ENCODE measurements at regions not wholly inside any gene's neighbourhood (a gene's known extent, or its start where the extent isn't known, plus 50 kb on each side); places are given as distances from the start of the nearest gene placed in this dataset.

DNA sequence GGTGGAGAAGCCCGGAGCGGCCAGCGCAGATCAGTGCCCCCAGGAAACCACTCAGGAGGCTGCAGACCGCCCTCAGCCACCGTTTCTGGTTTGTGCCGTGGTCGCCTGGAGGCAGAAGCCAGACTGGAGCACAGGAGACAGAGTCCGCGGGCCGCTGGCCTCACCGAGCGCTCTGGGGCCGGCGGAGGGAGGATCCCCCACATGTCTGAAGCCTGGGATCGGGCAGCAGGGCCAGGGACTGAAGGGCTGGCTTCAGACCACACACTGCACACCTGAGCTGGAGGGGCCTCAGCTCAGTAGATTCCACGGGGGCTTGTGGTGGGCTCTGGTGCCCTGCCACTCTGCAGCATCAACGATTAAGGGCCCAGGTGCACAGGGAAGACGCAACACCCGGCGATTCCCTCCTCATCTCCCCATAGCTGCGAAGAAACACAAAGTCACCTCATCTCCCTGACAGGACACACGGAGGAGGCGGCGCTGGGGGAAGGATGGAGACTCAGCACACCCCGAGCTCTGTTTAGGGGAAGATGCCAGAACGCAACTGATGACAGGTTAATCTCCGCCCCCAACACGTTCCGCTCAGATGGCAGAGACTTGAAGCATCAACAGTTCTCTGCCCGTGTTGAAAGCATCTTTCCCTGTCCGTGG is 408.1 kb downstream of the GALR1 start:
- Histone ChIP-seq H3K27me3 (ENCODE audit: control insufficient read depth in 1 of 2, insufficient read depth in 2 of 2, low read length in 2 of 2) (peaks cover 0 to 2% of the 10 kb centered on the region in 2 donors), H3K36me3 (ENCODE audit: control insufficient read depth in 2 of 2, insufficient read depth in 2 of 2, low read length in 2 of 2) (no peaks in the 10 kb centered on the region), H3K27ac (ENCODE audit: low read length) (no peak overlapping the region), H3K9ac (ENCODE audit: low read length in 2 of 2) (no peak overlapping the region), H3K4me1 (ENCODE audit: control insufficient read depth, insufficient read depth, low read length) (no peaks in the 10 kb centered on the region), H3K4me3 (ENCODE audit: low read length in 2 of 2) (no peak overlapping the region), H3K9me3 (ENCODE audit: control insufficient read depth in 2 of 2, low read length in 2 of 2) (no peaks in the 10 kb centered on the region)

DNA sequence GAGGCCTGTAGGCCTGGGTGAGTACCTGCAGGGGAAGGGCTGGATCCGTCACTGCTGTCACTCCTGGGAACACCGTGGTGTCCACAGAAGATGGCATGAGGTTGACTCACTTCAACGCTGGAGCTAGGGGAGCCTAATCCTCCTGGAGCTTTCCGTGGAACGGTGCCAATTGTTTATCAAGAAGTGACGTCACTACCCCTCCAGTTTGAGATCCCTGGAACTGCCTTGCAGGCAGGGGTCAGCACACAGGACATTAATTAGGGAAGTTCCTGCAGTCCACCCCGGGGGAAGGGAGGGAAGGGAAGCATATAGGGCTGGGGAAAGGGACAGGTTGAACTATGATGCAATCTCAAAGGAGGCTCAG is 408.6 kb downstream of the GALR1 start:
- H3K4me3 ChIP-seq (ENCODE audit: low read length in 2 of 2), result no peak overlapping the region
- no peaks in the 10 kb centered on the region for H3K36me3 ChIP-seq (ENCODE audit: control insufficient read depth in 2 of 2, insufficient read depth in 2 of 2, low read length in 2 of 2)
- no peaks in the 10 kb centered on the region for H3K9me3 ChIP-seq (ENCODE audit: control insufficient read depth in 2 of 2, low read length in 2 of 2)
- H3K4me1 ChIP-seq (ENCODE audit: control insufficient read depth, insufficient read depth, low read length), result no peaks in the 10 kb centered on the region
- no peak overlapping the region for H3K27ac ChIP-seq (ENCODE audit: low read length)
- H3K9ac ChIP-seq (ENCODE audit: low read length in 2 of 2), result no peak overlapping the region
- peaks cover 0 to 2% of the 10 kb centered on the region in 2 donors for H3K27me3 ChIP-seq (ENCODE audit: control insufficient read depth in 1 of 2, insufficient read depth in 2 of 2, low read length in 2 of 2)

DNA sequence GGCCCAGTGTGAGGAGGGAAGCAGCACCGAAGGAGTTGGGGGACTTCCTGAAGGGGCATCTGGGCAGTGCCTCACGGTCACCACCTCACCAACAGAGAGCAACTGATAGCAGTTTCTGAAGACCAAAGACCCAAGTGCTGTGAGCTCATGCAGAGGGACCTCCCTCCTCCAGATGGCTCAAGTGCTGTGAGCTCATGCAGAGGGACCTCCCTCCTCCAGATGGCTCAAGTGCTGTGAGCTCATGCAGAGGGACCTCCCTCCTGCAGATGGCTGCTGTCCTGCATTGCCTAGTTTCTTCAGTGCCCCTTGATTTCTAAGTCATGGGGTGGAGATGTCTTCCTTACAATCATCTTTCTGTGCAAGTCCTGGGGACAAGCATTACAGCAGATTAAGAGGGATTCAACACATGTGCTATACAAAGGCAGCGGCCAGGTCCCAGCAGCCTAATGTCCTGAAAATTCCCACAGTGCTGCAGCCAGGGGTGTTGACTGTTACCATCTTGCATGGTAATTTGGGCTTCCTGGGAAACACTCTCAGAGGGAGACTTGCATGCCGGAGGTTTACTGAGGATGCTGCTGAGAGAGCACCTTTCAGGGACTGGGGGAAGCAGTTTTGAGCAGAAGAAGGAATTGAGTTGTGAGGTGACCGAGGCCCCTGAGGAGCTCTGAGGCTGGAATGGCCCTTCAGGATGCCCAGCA is 409.3 kb downstream of the GALR1 start:
- Histone ChIP-seq H3K27ac (ENCODE audit: low read length) (no peak overlapping the region), H3K9ac (ENCODE audit: low read length in 2 of 2) (no peak overlapping the region), H3K4me3 (ENCODE audit: low read length in 2 of 2) (no peak overlapping the region), H3K27me3 (ENCODE audit: control insufficient read depth in 1 of 2, insufficient read depth in 2 of 2, low read length in 2 of 2) (peaks cover 0 to 2% of the 10 kb centered on the region in 2 donors), H3K4me1 (ENCODE audit: control insufficient read depth, insufficient read depth, low read length) (no peaks in the 10 kb centered on the region), H3K36me3 (ENCODE audit: control insufficient read depth in 2 of 2, insufficient read depth in 2 of 2, low read length in 2 of 2) (no peaks in the 10 kb centered on the region), H3K9me3 (ENCODE audit: control insufficient read depth in 2 of 2, low read length in 2 of 2) (no peaks in the 10 kb centered on the region)

DNA sequence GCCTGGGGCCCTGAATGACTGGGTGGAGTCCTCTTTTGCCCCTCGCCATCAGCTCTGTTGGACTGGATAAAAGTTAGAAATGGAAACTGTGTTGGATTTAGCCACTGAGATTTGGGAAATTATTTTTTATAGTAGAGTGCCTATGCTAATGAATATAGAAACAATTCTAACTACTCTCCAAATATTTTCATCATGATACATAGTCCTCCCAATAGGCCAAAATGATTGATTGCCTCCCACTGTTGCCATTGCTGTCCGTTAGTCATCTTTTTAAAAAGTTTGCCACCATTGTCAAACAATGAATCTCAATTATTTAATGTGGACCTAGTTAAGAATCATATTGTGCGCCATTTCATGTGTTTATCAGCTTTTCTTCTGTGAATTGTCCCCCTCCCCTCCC is 417.0 kb downstream of the GALR1 start:
- Histone ChIP-seq H3K36me3 (ENCODE audit: control insufficient read depth in 2 of 2, insufficient read depth in 2 of 2, low read length in 2 of 2) (no peaks in the 10 kb centered on the region), H3K27me3 (ENCODE audit: control insufficient read depth in 1 of 2, insufficient read depth in 2 of 2, low read length in 2 of 2) (peaks cover 0 to 4% of the 10 kb centered on the region in 2 donors), H3K27ac (ENCODE audit: low read length) (no peak overlapping the region), H3K4me1 (ENCODE audit: control insufficient read depth, insufficient read depth, low read length) (no peaks in the 10 kb centered on the region), H3K4me3 (ENCODE audit: low read length in 2 of 2) (no peak overlapping the region), H3K9me3 (ENCODE audit: control insufficient read depth in 2 of 2, low read length in 2 of 2) (no peaks in the 10 kb centered on the region), H3K9ac (ENCODE audit: low read length in 2 of 2) (no peak overlapping the region)

DNA sequence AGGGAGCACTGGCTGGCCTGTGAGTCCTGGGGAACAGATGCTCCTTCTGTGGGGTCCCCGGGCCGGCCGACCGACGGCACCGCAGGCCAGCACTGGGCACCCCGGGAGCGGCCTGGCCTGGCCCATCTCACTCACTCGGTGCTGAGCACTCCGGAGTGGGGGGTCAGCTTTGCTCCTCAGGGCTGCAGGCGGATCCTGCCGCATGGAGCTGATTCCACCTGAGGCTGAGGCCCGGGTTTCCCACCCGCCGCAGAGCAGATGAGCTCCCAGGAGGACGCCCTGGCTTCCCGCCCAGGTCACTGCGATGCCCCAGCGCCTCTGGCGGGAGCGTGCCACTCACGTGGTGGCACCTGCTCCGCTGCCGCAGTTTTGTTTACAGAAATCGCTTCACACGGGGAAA is 418.6 kb downstream of the GALR1 start:
- no peak overlapping the region for H3K4me3 ChIP-seq (ENCODE audit: low read length in 2 of 2)
- H3K27ac ChIP-seq (ENCODE audit: low read length), result no peak overlapping the region
- no peak overlapping the region for H3K9ac ChIP-seq (ENCODE audit: low read length in 2 of 2)
- peaks cover 0 to 4% of the 10 kb centered on the region in 2 donors for H3K27me3 ChIP-seq (ENCODE audit: control insufficient read depth in 1 of 2, insufficient read depth in 2 of 2, low read length in 2 of 2)
- no peaks in the 10 kb centered on the region for H3K9me3 ChIP-seq (ENCODE audit: control insufficient read depth in 2 of 2, low read length in 2 of 2)
- H3K4me1 ChIP-seq (ENCODE audit: control insufficient read depth, insufficient read depth, low read length), result no peaks in the 10 kb centered on the region
- no peaks in the 10 kb centered on the region for H3K36me3 ChIP-seq (ENCODE audit: control insufficient read depth in 2 of 2, insufficient read depth in 2 of 2, low read length in 2 of 2)

DNA sequence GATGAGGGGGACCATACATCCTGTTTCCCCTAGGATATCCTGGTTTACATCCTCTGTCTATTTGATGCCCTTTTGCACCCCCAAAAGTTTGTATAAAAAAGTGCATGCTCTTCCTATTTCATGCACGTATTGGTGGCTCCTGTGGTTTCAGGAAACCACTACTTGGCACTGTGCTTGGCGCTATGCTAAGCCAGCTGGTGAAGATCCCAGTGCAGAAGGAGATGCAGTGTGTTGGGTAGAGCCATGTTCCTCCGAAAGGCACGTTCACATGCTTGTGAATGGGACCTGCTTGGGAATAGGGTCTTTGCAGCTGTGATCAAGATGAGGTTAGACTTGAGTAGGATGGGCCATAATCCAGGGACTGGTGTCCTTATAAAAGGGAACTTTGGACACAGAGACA is 419.7 kb downstream of the GALR1 start:
- no peak overlapping the region for H3K4me3 ChIP-seq (ENCODE audit: low read length in 2 of 2)
- H3K9ac ChIP-seq (ENCODE audit: low read length in 2 of 2), result no peak overlapping the region
- H3K27ac ChIP-seq (ENCODE audit: low read length), result no peak overlapping the region
- H3K9me3 ChIP-seq (ENCODE audit: control insufficient read depth in 2 of 2, low read length in 2 of 2), result no peaks in the 10 kb centered on the region
- no peaks in the 10 kb centered on the region for H3K4me1 ChIP-seq (ENCODE audit: control insufficient read depth, insufficient read depth, low read length)
- peaks cover 1 to 7% of the 10 kb centered on the region in 2 donors for H3K27me3 ChIP-seq (ENCODE audit: control insufficient read depth in 1 of 2, insufficient read depth in 2 of 2, low read length in 2 of 2)
- H3K36me3 ChIP-seq (ENCODE audit: control insufficient read depth in 2 of 2, insufficient read depth in 2 of 2, low read length in 2 of 2), result no peaks in the 10 kb centered on the region

DNA sequence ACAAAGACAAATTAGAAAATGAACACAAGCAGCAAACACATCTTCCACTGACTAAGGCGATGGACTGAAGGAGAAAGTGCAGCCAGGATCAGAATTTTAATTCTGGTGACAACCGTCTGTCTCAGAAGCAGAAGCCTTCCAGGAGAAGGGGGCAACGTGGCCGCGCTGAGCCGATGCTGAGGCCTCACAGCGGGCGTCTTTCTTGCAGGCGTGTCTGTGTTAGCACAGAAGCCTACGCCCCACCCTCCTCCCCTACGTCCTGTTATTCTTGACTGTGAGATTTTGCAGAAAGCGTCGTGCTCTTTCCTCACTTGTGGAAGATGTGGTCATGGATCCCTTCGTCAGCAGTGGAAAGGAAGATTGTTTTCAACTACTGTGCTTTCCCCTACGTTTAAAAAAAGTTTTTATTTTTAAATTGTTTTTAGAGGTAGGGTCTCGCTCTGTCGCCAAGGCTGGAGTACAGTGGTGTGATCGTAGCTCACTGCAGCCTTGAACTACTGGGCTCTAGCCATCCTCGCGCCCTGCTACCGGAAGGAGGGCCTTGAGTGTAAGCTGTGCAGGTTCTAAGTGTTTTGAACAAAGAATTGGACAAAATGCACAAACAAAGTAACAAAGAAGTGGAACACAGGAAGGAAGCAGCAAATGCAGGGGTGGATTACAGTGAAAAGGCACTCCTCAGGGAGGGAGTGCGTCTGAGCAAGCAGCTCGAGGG is 422.0 kb downstream of the GALR1 start:
- Histone ChIP-seq H3K9ac (ENCODE audit: low read length in 2 of 2) (no peak overlapping the region), H3K4me1 (ENCODE audit: control insufficient read depth, insufficient read depth, low read length) (no peaks in the 10 kb centered on the region), H3K36me3 (ENCODE audit: control insufficient read depth in 2 of 2, insufficient read depth in 2 of 2, low read length in 2 of 2) (no peaks in the 10 kb centered on the region), H3K9me3 (ENCODE audit: control insufficient read depth in 2 of 2, low read length in 2 of 2) (no peaks in the 10 kb centered on the region), H3K27ac (ENCODE audit: low read length) (no peak overlapping the region), H3K4me3 (ENCODE audit: low read length in 2 of 2) (no peak overlapping the region), H3K27me3 (ENCODE audit: control insufficient read depth in 1 of 2, insufficient read depth in 2 of 2, low read length in 2 of 2) (peaks cover 3 to 9% of the 10 kb centered on the region in 2 donors)

DNA sequence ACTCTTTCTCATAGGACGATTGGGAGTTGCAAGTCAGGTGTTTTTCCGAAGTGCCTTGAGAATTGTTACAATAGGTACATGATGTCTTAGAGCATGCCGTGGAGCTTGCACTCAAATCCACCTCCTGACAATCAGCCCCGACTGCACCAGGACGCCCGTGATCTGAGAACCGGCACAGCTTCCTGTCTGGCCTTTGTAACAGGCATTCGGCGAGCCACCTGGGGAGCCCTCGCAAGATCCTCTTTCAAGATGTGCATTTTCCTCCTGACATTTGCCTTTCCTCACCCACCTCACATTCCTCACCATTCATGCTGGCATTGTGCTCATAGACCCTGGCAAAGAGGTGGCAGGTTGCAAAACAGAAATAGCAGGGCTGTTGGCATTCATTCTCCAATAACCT is 427.3 kb downstream of the GALR1 start:
- no peaks in the 10 kb centered on the region for H3K9me3 ChIP-seq (ENCODE audit: control insufficient read depth in 2 of 2, low read length in 2 of 2)
- H3K27me3 ChIP-seq (ENCODE audit: control insufficient read depth in 1 of 2, insufficient read depth in 2 of 2, low read length in 2 of 2), result peaks cover 3 to 7% of the 10 kb centered on the region in 2 donors
- H3K9ac ChIP-seq (ENCODE audit: low read length in 2 of 2), result no peak overlapping the region
- H3K4me3 ChIP-seq (ENCODE audit: low read length in 2 of 2), result no peak overlapping the region
- H3K27ac ChIP-seq (ENCODE audit: low read length), result no peak overlapping the region
- H3K36me3 ChIP-seq (ENCODE audit: control insufficient read depth in 2 of 2, insufficient read depth in 2 of 2, low read length in 2 of 2), result no peaks in the 10 kb centered on the region
- H3K4me1 ChIP-seq (ENCODE audit: control insufficient read depth, insufficient read depth, low read length), result no peaks in the 10 kb centered on the region

DNA sequence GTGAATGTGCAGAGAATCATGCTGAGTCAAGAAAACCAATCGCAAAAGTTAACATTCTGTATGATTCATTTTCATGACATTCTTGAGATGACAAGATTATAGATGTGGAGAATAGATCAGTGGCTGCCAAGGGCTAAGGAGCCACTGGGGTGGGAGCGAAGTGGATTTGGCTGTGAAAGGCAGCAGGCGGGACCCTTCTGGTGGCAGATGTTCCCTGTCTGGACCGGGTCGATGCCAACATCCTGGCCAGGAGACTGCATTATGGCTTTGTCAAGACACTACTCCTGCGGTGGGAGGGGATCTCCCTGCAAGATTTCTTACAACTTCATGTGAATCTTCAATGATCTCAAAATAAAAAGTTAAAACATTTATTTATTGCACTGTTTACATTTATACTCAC is 427.9 kb downstream of the GALR1 start:
- no peaks in the 10 kb centered on the region for H3K36me3 ChIP-seq (ENCODE audit: control insufficient read depth in 2 of 2, insufficient read depth in 2 of 2, low read length in 2 of 2)
- H3K9me3 ChIP-seq (ENCODE audit: control insufficient read depth in 2 of 2, low read length in 2 of 2), result no peaks in the 10 kb centered on the region
- H3K4me1 ChIP-seq (ENCODE audit: control insufficient read depth, insufficient read depth, low read length), result no peaks in the 10 kb centered on the region
- H3K27me3 ChIP-seq (ENCODE audit: control insufficient read depth in 1 of 2, insufficient read depth in 2 of 2, low read length in 2 of 2), result peaks cover 3 to 7% of the 10 kb centered on the region in 2 donors
- H3K9ac ChIP-seq (ENCODE audit: low read length in 2 of 2), result no peak overlapping the region
- no peak overlapping the region for H3K4me3 ChIP-seq (ENCODE audit: low read length in 2 of 2)
- no peak overlapping the region for H3K27ac ChIP-seq (ENCODE audit: low read length)

DNA sequence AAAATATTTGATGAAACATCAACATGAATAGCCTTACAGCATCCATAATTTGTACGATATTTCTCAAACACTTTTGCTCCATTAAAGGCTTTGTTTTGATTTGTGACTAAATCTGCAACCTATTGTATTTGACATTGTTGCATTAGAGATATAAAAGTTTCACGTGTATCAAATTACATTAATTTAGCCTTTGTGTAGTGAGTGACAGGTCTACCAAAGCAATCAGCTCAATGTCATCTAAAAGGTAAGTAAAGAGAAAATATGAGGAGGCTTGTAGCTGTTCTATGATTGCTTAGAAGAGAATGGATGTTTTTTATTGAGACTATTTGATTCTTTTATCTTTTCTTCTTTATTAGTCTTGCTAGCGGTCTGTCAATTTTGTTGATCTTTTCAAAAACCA is 430.2 kb downstream of the GALR1 start:
- peaks cover 0 to 2% of the 10 kb centered on the region in 2 donors for H3K27me3 ChIP-seq (ENCODE audit: control insufficient read depth in 1 of 2, insufficient read depth in 2 of 2, low read length in 2 of 2)
- H3K4me1 ChIP-seq (ENCODE audit: control insufficient read depth, insufficient read depth, low read length), result no peaks in the 10 kb centered on the region
- no peak overlapping the region for H3K4me3 ChIP-seq (ENCODE audit: low read length in 2 of 2)
- no peaks in the 10 kb centered on the region for H3K36me3 ChIP-seq (ENCODE audit: control insufficient read depth in 2 of 2, insufficient read depth in 2 of 2, low read length in 2 of 2)
- H3K9me3 ChIP-seq (ENCODE audit: control insufficient read depth in 2 of 2, low read length in 2 of 2), result no peaks in the 10 kb centered on the region
- H3K27ac ChIP-seq (ENCODE audit: low read length), result no peak overlapping the region
- H3K9ac ChIP-seq (ENCODE audit: low read length in 2 of 2), result no peak overlapping the region

DNA sequence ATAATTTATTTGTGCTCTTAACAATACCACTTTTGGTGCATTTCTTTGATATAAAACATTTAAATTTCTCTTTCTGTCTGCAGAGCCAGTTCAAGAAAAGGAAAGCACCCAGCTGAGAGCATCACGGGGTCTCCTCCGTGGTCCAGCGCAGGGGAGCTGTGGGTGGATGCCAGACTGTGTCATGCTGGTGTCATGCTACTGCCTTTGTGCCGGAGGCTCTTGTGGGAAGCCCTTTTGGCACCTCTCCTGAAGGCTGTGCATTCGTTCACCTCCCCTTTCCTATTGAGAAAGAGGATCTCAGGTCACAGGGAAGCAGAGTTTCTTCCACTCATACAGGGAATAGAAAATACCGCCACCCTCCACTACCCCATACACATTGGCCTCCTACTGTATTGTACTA is 450.4 kb downstream of the GALR1 start:
- no peak overlapping the region for H3K4me3 ChIP-seq (ENCODE audit: low read length in 2 of 2)
- no peaks in the 10 kb centered on the region for H3K27me3 ChIP-seq (ENCODE audit: control insufficient read depth in 1 of 2, insufficient read depth in 2 of 2, low read length in 2 of 2)
- H3K9ac ChIP-seq (ENCODE audit: low read length in 2 of 2), result no peak overlapping the region
- no peaks in the 10 kb centered on the region for H3K36me3 ChIP-seq (ENCODE audit: control insufficient read depth in 2 of 2, insufficient read depth in 2 of 2, low read length in 2 of 2)
- H3K4me1 ChIP-seq (ENCODE audit: control insufficient read depth, insufficient read depth, low read length), result no peaks in the 10 kb centered on the region
- H3K9me3 ChIP-seq (ENCODE audit: control insufficient read depth in 2 of 2, low read length in 2 of 2), result no peaks in the 10 kb centered on the region
- no peak overlapping the region for H3K27ac ChIP-seq (ENCODE audit: low read length)

All from stomach smooth muscle (tissue), 2 donors.